GM10266 (cell line): ENCODE measurements at regions not wholly inside any gene's neighbourhood (a gene's known extent, or its start where the extent isn't known, plus 50 kb on each side); places are given as distances from the start of the nearest gene placed in this dataset.

Experiments used
- DNase-seq: peaks from one replicate; pipeline ENCODE4 v3.0.0; 2012; ENCODE audit errors: extremely low spot score
- TF ChIP-seq, protein P1 (sequence below): IDR thresholded peaks from 2 replicates; pipeline ENCODE4 v1.5.1; 2012; ENCODE audit warnings: mild to moderate bottlenecking, low read depth; ENCODE audit not compliant: control insufficient read depth, insufficient read depth; ENCODE audit errors: missing control alignments

DNA sequence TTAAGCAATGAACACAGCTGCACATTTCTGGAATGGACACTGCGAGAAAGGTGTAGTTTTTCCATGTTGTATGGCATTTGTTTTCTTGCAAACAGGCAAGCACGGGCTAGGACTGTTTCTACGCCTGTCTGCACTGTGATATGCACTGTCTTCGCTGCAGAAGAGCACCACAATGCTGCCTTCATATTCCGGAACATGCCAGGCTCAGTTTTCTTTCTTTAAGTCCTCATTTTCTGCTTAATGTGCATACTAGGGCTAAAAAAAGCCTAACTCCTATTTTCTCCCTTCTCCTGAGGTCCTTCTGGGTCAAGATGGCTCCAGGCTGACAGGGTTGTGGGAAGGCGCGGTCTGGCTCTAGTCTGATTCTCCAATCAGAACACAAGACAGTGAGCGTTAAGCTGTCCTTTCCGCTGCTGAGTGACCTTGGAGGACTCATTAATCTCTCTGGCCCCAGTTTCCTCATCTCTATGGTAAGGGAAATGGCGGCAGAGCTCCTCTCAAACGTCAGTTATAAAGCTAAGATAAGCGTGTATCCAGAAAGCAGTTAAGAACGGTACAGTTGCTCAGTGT lies 379.9 kb downstream of the C6orf118 start:
- no peak for DNase-seq
- TF ChIP-seq, protein P1, sequence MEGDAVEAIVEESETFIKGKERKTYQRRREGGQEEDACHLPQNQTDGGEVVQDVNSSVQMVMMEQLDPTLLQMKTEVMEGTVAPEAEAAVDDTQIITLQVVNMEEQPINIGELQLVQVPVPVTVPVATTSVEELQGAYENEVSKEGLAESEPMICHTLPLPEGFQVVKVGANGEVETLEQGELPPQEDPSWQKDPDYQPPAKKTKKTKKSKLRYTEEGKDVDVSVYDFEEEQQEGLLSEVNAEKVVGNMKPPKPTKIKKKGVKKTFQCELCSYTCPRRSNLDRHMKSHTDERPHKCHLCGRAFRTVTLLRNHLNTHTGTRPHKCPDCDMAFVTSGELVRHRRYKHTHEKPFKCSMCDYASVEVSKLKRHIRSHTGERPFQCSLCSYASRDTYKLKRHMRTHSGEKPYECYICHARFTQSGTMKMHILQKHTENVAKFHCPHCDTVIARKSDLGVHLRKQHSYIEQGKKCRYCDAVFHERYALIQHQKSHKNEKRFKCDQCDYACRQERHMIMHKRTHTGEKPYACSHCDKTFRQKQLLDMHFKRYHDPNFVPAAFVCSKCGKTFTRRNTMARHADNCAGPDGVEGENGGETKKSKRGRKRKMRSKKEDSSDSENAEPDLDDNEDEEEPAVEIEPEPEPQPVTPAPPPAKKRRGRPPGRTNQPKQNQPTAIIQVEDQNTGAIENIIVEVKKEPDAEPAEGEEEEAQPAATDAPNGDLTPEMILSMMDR: no peak

DNA sequence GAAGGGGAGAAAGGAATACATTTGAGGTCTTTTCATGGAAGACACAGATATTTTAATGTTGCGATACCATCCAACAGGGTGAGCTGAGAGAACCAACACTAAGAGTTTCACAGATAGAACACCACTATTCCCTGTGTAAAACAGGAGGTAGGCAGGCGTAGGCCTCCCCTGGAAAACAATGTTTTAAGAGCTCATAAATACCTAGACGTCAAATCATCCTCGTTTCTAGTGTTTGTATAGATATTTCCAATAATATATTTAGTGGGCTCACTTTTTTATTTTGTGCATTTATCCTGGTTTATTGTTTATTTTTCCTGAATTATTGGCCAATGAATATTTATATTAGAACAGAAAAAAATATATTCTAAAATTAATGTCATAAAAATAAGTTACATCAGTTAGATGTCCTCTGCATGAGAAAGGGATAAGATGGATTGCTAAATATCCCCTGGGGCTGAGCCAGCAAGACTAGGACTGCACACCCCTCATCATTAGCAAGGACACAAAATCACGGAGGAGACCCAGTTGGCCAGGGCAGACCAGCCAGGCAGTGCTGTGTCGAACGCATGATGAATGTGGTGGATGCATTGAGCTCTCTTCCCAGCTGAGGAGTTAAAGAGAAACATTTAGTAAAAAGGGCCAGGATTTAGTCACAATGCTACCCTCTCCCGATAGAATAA lies 380.5 kb downstream of the C6orf118 start:
- DNase-seq: no peak
- TF ChIP-seq, protein P1: no peak

DNA sequence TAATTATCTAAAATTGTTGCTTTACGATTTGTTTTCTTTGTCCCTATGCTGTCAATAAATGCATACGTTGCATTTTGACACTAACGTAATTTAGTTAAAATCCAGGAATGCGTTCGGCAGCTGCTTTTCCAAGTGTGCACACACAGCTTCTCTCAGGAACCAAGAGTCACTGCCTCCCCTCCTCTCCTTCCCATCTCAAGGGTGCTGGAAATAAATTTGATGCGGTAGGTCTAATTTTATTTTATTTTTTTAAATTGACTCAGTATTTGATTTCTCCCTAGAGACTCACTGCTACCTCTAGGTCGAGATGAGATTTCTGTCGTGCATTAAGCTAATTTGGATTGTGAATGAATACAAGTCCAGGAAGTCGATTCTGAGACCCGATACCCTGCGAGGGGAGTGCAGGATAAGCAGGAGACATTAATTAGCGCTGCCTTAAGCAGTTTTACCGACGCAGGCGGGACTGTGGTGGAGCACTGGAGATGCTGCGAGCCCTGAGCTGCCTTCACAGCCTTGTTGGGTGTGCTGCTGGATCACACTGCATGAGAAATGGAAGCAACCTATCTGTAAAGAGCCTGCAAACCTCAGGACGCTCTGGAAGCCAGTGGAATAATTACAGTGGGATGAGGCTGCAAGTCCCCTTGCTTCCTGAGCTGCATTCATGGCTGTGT lies 381.2 kb downstream of the C6orf118 start:
- TF ChIP-seq, protein P1: no peak
- no peak for DNase-seq

DNA sequence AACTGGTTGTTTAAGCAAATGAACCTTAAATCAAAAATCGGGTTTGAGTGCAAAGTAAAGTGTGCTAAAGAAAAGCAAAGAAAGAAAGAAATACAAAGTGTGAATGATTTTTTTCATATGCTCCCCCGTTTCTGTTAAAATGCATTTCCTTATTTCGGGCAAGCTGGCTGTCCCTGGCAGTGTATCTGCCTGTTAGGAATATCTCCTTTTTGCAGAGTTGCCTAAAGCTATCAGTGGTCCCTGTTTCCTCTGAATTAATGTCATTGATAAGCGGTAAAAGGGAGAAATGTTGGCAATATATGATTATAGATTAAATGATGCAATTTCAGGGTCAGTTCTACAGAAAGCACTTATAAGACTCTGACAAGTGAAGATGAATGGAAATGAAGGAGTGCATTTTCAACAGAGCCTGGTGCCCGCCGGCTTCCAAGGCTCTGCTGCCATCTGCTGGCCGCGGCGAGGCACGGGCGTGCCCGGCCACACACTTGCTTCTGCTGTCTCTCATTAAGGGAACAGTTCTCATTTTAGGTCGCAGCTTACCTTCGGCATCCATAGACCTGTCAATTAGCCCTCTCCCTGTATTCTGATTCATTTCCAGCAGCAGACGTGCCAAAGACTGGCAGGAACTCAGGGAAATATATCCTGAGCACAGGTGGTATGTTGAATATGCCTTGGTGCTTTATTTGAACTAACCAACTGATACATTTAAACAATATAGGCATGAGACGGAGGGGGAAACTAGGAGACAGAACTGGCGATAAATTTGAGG lies 381.9 kb downstream of the C6orf118 start:
- TF ChIP-seq, protein P1: peak; percentile 89
- peak; percentile 70 for DNase-seq

DNA sequence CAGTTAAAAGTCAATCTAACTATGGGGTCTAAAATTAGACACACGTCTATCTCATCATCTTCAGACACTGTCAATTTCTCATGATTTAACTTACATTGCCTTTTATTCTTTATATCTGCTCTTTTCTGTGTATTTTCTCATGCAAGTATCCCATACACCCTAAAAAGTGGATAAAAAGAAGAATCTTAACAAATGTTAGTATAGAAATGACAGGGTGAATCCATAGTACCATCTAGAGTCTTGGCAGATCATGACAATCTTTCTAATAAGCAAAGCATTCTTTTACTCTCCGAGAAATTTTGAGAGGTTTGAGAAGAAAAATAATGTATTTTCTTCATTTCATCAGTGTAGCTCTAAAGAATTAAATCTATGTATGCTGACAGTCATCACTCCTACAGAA lies 382.7 kb downstream of the C6orf118 start:
- TF ChIP-seq, protein P1: no peak

DNA sequence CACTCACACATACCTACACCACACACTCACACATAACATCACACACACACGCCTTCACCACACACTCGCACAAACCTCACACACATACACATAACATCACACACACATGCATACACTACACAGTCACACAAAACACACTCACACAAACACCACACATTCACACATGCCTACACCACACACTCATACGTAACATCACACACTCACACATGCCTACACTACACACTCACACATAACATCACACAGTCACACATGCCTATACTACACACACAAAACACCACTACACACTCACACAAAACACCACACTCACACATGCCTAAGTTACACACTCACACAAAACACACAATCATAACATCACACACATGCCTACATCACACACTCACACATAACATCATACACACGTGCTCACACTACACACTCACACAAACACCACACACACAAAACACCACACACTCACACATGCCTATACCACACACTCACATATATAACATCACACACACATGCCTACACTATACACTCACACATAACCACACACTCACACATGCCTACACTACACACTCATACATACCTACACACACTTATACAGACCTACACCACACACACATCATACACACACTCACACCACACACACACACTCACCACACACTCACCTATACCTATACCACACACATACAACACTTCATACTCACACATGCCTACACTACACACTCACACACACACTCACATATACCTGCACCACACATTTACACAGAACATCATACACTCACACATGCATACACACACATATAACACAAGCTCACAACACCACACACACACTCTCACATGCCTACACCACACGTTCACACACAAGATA lies 383.5 kb downstream of the C6orf118 start:
- TF ChIP-seq, protein P1: no peak
- DNase-seq: no peak

More for the DNA sequence above, 382.7 kb downstream of the C6orf118 start:
- DNase-seq: no peak
